Esophagus muscularis mucosa (tissue), 4 donors: ENCODE measurements at regions not wholly inside any gene's neighbourhood (a gene's known extent, or its start where the extent isn't known, plus 50 kb on each side); places are given as distances from the start of the nearest gene placed in this dataset.

Experiments
- DNase-seq: peaks from one replicate; pipeline ENCODE4 v3.0.0-alpha.2; 2017; ENCODE audit errors: extremely low spot score
- H3K27ac ChIP-seq, 4 donors: fragments of 200-600 bp; sonication (generic); replicated peaks in 1 of 4; 1 replicate in 3 of 4; 2 replicates in 1 of 4; pipeline ENCODE4 v1.5.1; 2016 to 2019; ENCODE audit warnings: mild to moderate bottlenecking in 1 of 4
- H3K27me3 ChIP-seq, 4 donors: fragments of 200-600 bp; sonication (generic); one replicate each; pipeline versions ENCODE4 v1.5.1 to v1.6.0; 2016 to 2019
- H3K36me3 ChIP-seq, 4 donors: fragments of 200-600 bp; sonication (generic); one replicate each; pipeline ENCODE4 v1.5.1; 2016 to 2019
- H3K4me1 ChIP-seq, 4 donors: fragments of 200-600 bp; sonication (generic); one replicate each; pipeline ENCODE4 v1.5.1; 2016 to 2019
- H3K4me3 ChIP-seq, 4 donors: fragments of 200-600 bp; sonication (generic); 1 replicate in 2 of 4; 2 replicates in 2 of 4; pipeline ENCODE4 v1.5.1; 2016 to 2019; ENCODE audit warnings: mild to moderate bottlenecking in 4 of 4, moderate library complexity in 1 of 4
- H3K9me3 ChIP-seq, 4 donors: fragments of 200-600 bp; sonication (generic); 1 replicate in 3 of 4; 2 replicates in 1 of 4; pipeline ENCODE4 v1.5.1; 2016 to 2019
- CTCF ChIP-seq, 3 experiments: fragments of 200-600 bp in 2 of 3; fragments of 450-650 bp in 1 of 3; sonication (generic) in 2 of 3; IDR thresholded peaks; one replicate each; pipeline ENCODE4 v1.5.1; 2017 to 2019; ENCODE audit warnings: antibody characterized with exemption in 3 of 3, mild to moderate bottlenecking in 2 of 3, moderate library complexity in 1 of 3
- EP300 ChIP-seq: sonication (generic); formaldehyde crosslinking; IDR thresholded peaks from one replicate; pipeline ENCODE4 v1.6.1; 2017; ENCODE audit warnings: antibody characterized with exemption
- POLR2A ChIP-seq: fragments of 450-650 bp; IDR thresholded peaks from one replicate; pipeline ENCODE4 v1.6.1; 2017; ENCODE audit warnings: antibody characterized with exemption, moderate library complexity, mild to moderate bottlenecking, low read depth
- POLR2AphosphoS5 ChIP-seq, 2 donors: sonication (generic); formaldehyde crosslinking; IDR thresholded peaks; one replicate each; pipeline ENCODE4 v1.6.1; 2017; ENCODE audit warnings: antibody characterized with exemption in 2 of 2
- WGBS: methylation state at CpG from one replicate; pipeline ENCODE4 v1.1.5; 2018; 5-methylcytosine and 5-hydroxymethylcytosine counted together
- intact Hi-C: fragments of 100-400 bp; cut with DNase I; formaldehyde crosslinking; loops from one replicate; pipeline ENCODE4 v1.15.1; 2023

DNA sequence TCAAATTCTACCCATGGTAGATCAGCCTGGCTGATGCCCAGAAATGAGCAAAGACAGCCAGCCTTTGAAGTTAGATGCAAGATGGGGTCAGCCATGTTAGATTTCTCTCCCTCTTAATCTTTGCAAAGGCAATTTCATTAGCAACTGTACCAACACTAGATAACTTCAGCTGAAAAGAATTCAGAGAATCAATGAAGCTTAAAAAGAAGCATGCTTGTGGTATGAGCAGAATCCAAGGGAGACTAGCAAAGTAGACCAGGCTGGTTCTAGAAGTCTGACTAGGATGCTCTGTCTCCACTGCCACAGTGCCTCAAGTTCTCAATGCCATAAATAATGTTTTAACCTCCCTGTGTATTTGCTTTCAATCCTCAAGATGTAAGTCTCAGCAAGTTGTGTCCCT, 247.3 kb downstream of the SLC7A11 start:
- intact Hi-C loops, result no loop called here
- Histone ChIP-seq H3K4me1 (no peaks in the 10 kb centered on the region), H3K4me3 (no peak overlapping the region), H3K9me3 (no peaks in the 10 kb centered on the region), H3K36me3 (no peaks in the 10 kb centered on the region), H3K27me3 (no peaks in the 10 kb centered on the region), H3K27ac (no peak overlapping the region)
- TF ChIP-seq CTCF (IDR thresholded peaks at IDR 0.05) (no peak), EP300 (no peak), POLR2A (no peak), POLR2AphosphoS5 (IDR thresholded peaks at IDR 0.05) (no peak)
- no peak for DNase-seq

- no peaks in the 10 kb centered on the region for H3K9me3 ChIP-seq
- intact Hi-C loops, result no loop called here
- no peak for DNase-seq
- 100% methylated on average over 1 of the region's 1 CpG for WGBS
- no peak overlapping the region for H3K4me3 ChIP-seq
- H3K27me3 ChIP-seq, result no peaks in the 10 kb centered on the region
- TF ChIP-seq POLR2A, result no peak
- no peak overlapping the region for H3K27ac ChIP-seq
- H3K4me1 ChIP-seq, result no peaks in the 10 kb centered on the region
- no peaks in the 10 kb centered on the region for H3K36me3 ChIP-seq
Observed at GRCh38 chr4:137993232-137993631, 248.9 kb downstream of the SLC7A11 start.

DNA sequence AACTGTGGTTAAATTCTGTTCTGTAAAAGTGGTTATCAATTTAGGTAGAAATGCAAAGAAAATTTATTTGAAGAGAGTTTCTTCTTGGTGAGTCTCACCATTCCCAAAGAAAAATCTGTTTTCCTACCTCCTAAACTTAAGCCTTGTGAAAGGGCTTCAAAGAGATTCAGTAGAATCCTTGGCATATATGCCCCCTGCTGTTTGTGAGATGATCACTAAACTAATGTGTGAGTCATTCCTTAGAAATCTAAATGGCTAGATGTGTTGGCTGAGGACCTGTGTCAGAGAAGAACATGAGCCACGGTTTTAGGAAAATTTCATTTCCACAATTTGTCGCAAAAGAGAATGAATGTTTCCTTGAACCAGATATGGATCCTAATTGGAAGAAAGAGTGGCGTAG, 260.9 kb downstream of the SLC7A11 start:
- TF ChIP-seq CTCF (IDR thresholded peaks at IDR 0.05) (no peak), EP300 (no peak), POLR2AphosphoS5 (IDR thresholded peaks at IDR 0.05) (no peak), POLR2A (no peak)
- intact Hi-C loops, result no loop called here
- H3K9me3 ChIP-seq, result no peaks in the 10 kb centered on the region
- H3K36me3 ChIP-seq, result no peaks in the 10 kb centered on the region
- H3K27ac ChIP-seq, result no peak overlapping the region
- H3K4me3 ChIP-seq, result no peak overlapping the region
- no peak for DNase-seq
- H3K4me1 ChIP-seq, result no peaks in the 10 kb centered on the region
- no peaks in the 10 kb centered on the region for H3K27me3 ChIP-seq
- 98% methylated on average over 3 of the region's 3 CpGs for WGBS

- intact Hi-C loops, result no loop called here
- Histone ChIP-seq H3K27ac (no peak overlapping the region), H3K9me3 (no peaks in the 10 kb centered on the region), H3K4me1 (no peaks in the 10 kb centered on the region), H3K27me3 (no peaks in the 10 kb centered on the region), H3K36me3 (no peaks in the 10 kb centered on the region), H3K4me3 (no peak overlapping the region)
- 80% methylated on average over 2 of the region's 2 CpGs for WGBS
- no peak for DNase-seq
- TF ChIP-seq CTCF (IDR thresholded peaks at IDR 0.05) (no peak), POLR2A (no peak), POLR2AphosphoS5 (IDR thresholded peaks at IDR 0.05) (no peak), EP300 (no peak)
Observed at GRCh38 chr4:137980641-137981040, 261.5 kb downstream of the SLC7A11 start.

GRCh38 chr4:137979938-137980337, 262.2 kb downstream of the SLC7A11 start:
- TF ChIP-seq CTCF (IDR thresholded peaks at IDR 0.05) (no peak), EP300 (no peak), POLR2AphosphoS5 (IDR thresholded peaks at IDR 0.05) (no peak), POLR2A (no peak)
- intact Hi-C loops, result no loop called here
- H3K4me3 ChIP-seq, result no peak overlapping the region
- no peaks in the 10 kb centered on the region for H3K36me3 ChIP-seq
- no peaks in the 10 kb centered on the region for H3K4me1 ChIP-seq
- no peak overlapping the region for H3K27ac ChIP-seq
- H3K9me3 ChIP-seq, result no peaks in the 10 kb centered on the region
- no peak for DNase-seq
- no peaks in the 10 kb centered on the region for H3K27me3 ChIP-seq
- WGBS, result 93% methylated on average over 1 of the region's 1 CpG
